ENCODE measurements at regions not wholly inside any gene's neighbourhood (a gene's known extent, or its start where the extent isn't known, plus 50 kb on each side); places are given as distances from the start of the nearest gene placed in this dataset.

DNA sequence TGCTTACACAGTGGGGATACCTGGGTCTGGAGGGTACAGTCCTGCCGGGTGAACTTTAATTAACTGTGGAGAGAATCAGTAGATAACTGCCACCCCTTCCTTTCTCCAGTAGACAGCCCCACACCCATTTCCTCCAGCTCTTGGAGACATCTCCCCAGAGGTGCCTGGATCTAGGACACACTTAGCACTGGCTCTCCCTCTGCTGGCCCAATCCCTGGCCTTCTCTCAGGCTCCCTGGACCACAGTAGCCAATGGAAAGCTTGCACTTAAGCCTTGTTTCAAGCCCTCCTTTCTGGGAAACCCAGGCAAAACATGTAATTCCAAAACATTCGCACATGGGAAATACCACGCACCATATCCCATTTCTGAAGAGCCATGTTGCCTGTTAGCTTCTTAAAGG is 169.2 kb upstream of the GAS1 start:
- TF ChIP-seq SP1 (IDR thresholded peaks at IDR 0.05) (no peak), ARNT (IDR thresholded peaks at IDR 0.05) (no peak), HDGF (IDR thresholded peaks at IDR 0.05; ENCODE audit: borderline replicate concordance) (no peak), L3MBTL2 (conservative IDR thresholded peaks at IDR 0.05) (no peak), TARDBP (IDR thresholded peaks at IDR 0.05) (no peak), BHLHE40 (IDR thresholded peaks at IDR 0.05; ENCODE audit: borderline replicate concordance) (no peak), FOXM1 (IDR thresholded peaks at IDR 0.05; ENCODE audit: borderline replicate concordance) (no peak), FOXK2 (IDR thresholded peaks at IDR 0.05) (no peak), SUZ12 (IDR thresholded peaks at IDR 0.05) (no peak)
- TF ChIP-seq, protein P1, sequence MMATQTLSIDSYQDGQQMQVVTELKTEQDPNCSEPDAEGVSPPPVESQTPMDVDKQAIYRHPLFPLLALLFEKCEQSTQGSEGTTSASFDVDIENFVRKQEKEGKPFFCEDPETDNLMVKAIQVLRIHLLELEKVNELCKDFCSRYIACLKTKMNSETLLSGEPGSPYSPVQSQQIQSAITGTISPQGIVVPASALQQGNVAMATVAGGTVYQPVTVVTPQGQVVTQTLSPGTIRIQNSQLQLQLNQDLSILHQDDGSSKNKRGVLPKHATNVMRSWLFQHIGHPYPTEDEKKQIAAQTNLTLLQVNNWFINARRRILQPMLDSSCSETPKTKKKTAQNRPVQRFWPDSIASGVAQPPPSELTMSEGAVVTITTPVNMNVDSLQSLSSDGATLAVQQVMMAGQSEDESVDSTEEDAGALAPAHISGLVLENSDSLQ (IDR thresholded peaks at IDR 0.05) = no peak
